T-helper 22 cell (primary cell): ENCODE measurements at regions not wholly inside any gene's neighbourhood (a gene's known extent, or its start where the extent isn't known, plus 50 kb on each side); places are given as distances from the start of the nearest gene placed in this dataset.

Source experiments
- DNase-seq: peaks from one replicate; pipeline ENCODE4 v3.0.0-alpha.2; 2020; ENCODE audit warnings: low read depth

- no peak for DNase-seq
These were observed 113.7 kb downstream of the RNASET2 start for GRCh38 chr6:166842607-166843006.

GRCh38 chr6:166841216-166841615 is 115.1 kb downstream of the RNASET2 start:
- DNase-seq, result no peak

- DNase-seq, result no peak
These were observed 116.8 kb downstream of the RNASET2 start for GRCh38 chr6:166839569-166839968.

GRCh38 chr6:166838987-166839386 is 117.4 kb downstream of the RNASET2 start:
- no peak for DNase-seq

GRCh38 chr6:166836785-166837718 is 119.3 kb downstream of the RNASET2 start:
- DNase-seq, result no peak

- no peak for DNase-seq
These were observed 122.3 kb downstream of the RNASET2 start for GRCh38 chr6:166834049-166834448.

- no peak for DNase-seq
These were observed 125.4 kb downstream of the RNASET2 start for GRCh38 chr6:166830891-166831363.

- no peak for DNase-seq
These were observed 126.0 kb downstream of the RNASET2 start for GRCh38 chr6:166830185-166830890.

- DNase-seq, result no peak
These were observed 130.1 kb downstream of the RNASET2 start for GRCh38 chr6:166826264-166826663.

GRCh38 chr6:166825553-166826145 is 130.7 kb downstream of the RNASET2 start:
- DNase-seq, result no peak

- no peak for DNase-seq
These were observed 131.5 kb downstream of the RNASET2 start for GRCh38 chr6:166824880-166825250.

GRCh38 chr6:166824146-166824879 is 132.0 kb downstream of the RNASET2 start:
- no peak for DNase-seq

- no peak for DNase-seq
These were observed 133.7 kb downstream of the RNASET2 start for GRCh38 chr6:166822609-166823008.

GRCh38 chr6:166820483-166820882 is 135.9 kb downstream of the RNASET2 start:
- DNase-seq, result no peak

- no peak for DNase-seq
These were observed 136.3 kb downstream of the RNASET2 start for GRCh38 chr6:166820070-166820469.

GRCh38 chr6:166815629-166816028 is 140.7 kb downstream of the RNASET2 start:
- no peak for DNase-seq

- DNase-seq, result no peak
These were observed 142.0 kb downstream of the RNASET2 start for GRCh38 chr6:166814390-166814789.

GRCh38 chr6:166813461-166813860 is 142.9 kb downstream of the RNASET2 start:
- DNase-seq, result no peak

- DNase-seq, result no peak
These were observed 145.5 kb downstream of the RNASET2 start for GRCh38 chr6:166810864-166811263.

GRCh38 chr6:166809721-166810120 is 146.6 kb downstream of the RNASET2 start:
- DNase-seq, result no peak

- DNase-seq, result no peak
These were observed 149.2 kb downstream of the RNASET2 start for GRCh38 chr6:166806962-166807757.
